Keratinocyte (primary cell): ENCODE measurements at regions not wholly inside any gene's neighbourhood (a gene's known extent, or its start where the extent isn't known, plus 50 kb on each side); places are given as distances from the start of the nearest gene placed in this dataset.
A peak's percentile ranks its signal among the peaks of the same experiment; 100 is the strongest.

ENCODE experiments used
- DNase-seq: peaks from one replicate; pipeline ENCODE4 v3.0.0-alpha.2; 2011; ENCODE audit warnings: low read depth, missing footprints, low spot score
- FAIRE-seq: peaks from 2 replicates; lab custom pipeline; 2011; peaks lifted over from hg19 to GRCh38; lab: Jason Lieb, UNC
- H2AFZ ChIP-seq: 2 replicates; pipeline ENCODE4 v1.6.0; 2012; ENCODE audit warnings: low read length, control low read depth, inconsistent platforms; ENCODE audit not compliant: control insufficient read depth
- H3K27ac ChIP-seq: 2 replicates; pipeline ENCODE4 v1.5.1; 2011; ENCODE audit warnings: low read length; ENCODE audit not compliant: control insufficient read depth, insufficient read depth
- H3K27me3 ChIP-seq: 3 replicates; pipeline ENCODE4 v1.6.0; 2011; ENCODE audit warnings: low read length; ENCODE audit not compliant: control insufficient read depth, insufficient read depth; ENCODE audit errors: extremely low read depth
- H3K36me3 ChIP-seq, 2 experiments: 2 replicates in 1 of 2; 3 replicates in 1 of 2; pipeline ENCODE4 v1.5.1; 2011; ENCODE audit warnings: low read length in 2 of 2, mild to moderate bottlenecking in 1 of 2; ENCODE audit not compliant: control insufficient read depth in 2 of 2, insufficient read depth in 2 of 2; ENCODE audit errors: extremely low read depth in 1 of 2
- H3K4me1 ChIP-seq: 3 replicates; pipeline ENCODE4 v1.5.1; 2011; ENCODE audit warnings: low read length; ENCODE audit not compliant: control insufficient read depth, insufficient read depth; ENCODE audit errors: extremely low read depth
- H3K4me2 ChIP-seq: 3 replicates; pipeline ENCODE4 v1.6.0; 2011; ENCODE audit warnings: low read depth, low read length; ENCODE audit not compliant: control insufficient read depth, insufficient read depth; ENCODE audit errors: extremely low read depth
- H3K4me3 ChIP-seq, 3 experiments: fragments of 200-600 bp in 1 of 3; sonication (generic) in 1 of 3; 2 replicates in 2 of 3; 3 replicates in 1 of 3; pipeline ENCODE4 v1.5.1; 2011 to 2016; ENCODE audit warnings: low read length in 3 of 3, mild to moderate bottlenecking in 3 of 3, control low read depth in 2 of 3, inconsistent platforms in 1 of 3, low read depth in 1 of 3, mixed read lengths in 1 of 3, mixed run types in 1 of 3, moderate library complexity in 1 of 3; ENCODE audit not compliant: control insufficient read depth in 2 of 3, insufficient read depth in 2 of 3; ENCODE audit errors: extremely low read depth in 1 of 3
- H3K79me2 ChIP-seq: 2 replicates; pipeline ENCODE4 v1.6.0; 2012; ENCODE audit warnings: low read length; ENCODE audit not compliant: control insufficient read depth, insufficient read depth
- H3K9ac ChIP-seq: 3 replicates; pipeline ENCODE4 v1.6.0; 2011; ENCODE audit warnings: low read length; ENCODE audit not compliant: control insufficient read depth, insufficient read depth; ENCODE audit errors: extremely low read depth
- H3K9me1 ChIP-seq: 3 replicates; pipeline ENCODE4 v1.6.0; 2011; ENCODE audit warnings: low read length; ENCODE audit not compliant: control insufficient read depth, insufficient read depth; ENCODE audit errors: extremely low read depth
- H3K9me3 ChIP-seq: 2 replicates; pipeline ENCODE4 v1.5.1; 2012; ENCODE audit warnings: low read depth, low read length; ENCODE audit not compliant: control insufficient read depth
- H4K20me1 ChIP-seq: 3 replicates; pipeline ENCODE4 v1.6.0; 2011; ENCODE audit warnings: low read length; ENCODE audit not compliant: control insufficient read depth, insufficient read depth; ENCODE audit errors: extremely low read depth
- CTCF ChIP-seq, 3 experiments: IDR thresholded peaks in 1 of 3; conservative IDR thresholded peaks in 1 of 3; optimal IDR thresholded peaks in 1 of 3; 2 replicates in 2 of 3; 3 replicates in 1 of 3; pipeline versions ENCODE3 to v1.5.1; 2011; ENCODE audit warnings: low read length in 3 of 3, mild to moderate bottlenecking in 3 of 3, moderate library complexity in 2 of 3, control low read depth in 1 of 3, inconsistent platforms in 1 of 3; ENCODE audit not compliant: insufficient read depth in 2 of 3; ENCODE audit errors: extremely low read depth in 1 of 3
- EZH2 ChIP-seq: IDR thresholded peaks from one replicate; pipeline ENCODE4 v1.6.1; 2012; ENCODE audit warnings: inconsistent platforms, mild to moderate bottlenecking, low read length, moderate library complexity
- dilution Hi-C: fragments of 300-500 bp; cut with MboI; formaldehyde crosslinking; loops from one replicate; pipeline ENCODE4 v1.7.0; 2020; ENCODE audit warnings: low sequenced_read_pairs; ENCODE audit not compliant: extremely low pct_ligation_motif_present

DNA sequence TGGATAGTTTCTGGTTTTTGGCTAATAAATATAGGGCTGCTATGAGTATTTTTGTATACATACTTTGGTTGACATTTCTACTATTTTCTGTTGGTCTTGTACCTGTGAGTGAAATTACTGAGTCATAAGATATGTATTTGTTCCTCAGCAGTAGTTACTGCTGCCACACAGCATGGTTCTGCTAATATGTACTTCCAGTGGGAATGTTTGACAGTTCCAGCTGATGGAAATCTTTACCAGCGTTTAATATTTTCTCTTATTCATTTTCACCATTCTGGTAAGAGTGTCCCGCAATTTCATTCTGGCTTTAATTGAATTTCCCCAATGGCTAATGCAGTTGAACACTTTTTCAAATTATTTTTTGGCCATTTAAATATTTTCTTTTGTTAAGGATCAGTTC, 57.9 kb upstream of the IL1R1 start:
- Histone ChIP-seq H3K9me3 (no peaks in the 10 kb centered on the region), H4K20me1 (no peaks in the 10 kb centered on the region), H3K9me1 (no peaks in the 10 kb centered on the region), H3K36me3 (no peaks in the 10 kb centered on the region), H2AFZ (no peak overlapping the region), H3K9ac (no peak overlapping the region), H3K4me1 (peaks cover 10% of the 10 kb centered on the region), H3K4me2 (no peak overlapping the region), H3K4me3 (no peak overlapping the region), H3K27me3 (no peaks in the 10 kb centered on the region), H3K27ac (no peak overlapping the region), H3K79me2 (no peaks in the 10 kb centered on the region)
- peak; percentile 26 for FAIRE-seq
- dilution Hi-C loops: no loop called here
- TF ChIP-seq CTCF (optimal IDR thresholded peaks at IDR 0.05 in 1 of 3, IDR thresholded peaks at IDR 0.05 in 1 of 3, conservative IDR thresholded peaks at IDR 0.05 in 1 of 3; ENCODE audit: extremely low read depth in 1 of 3, insufficient read depth in 2 of 3, low read length in 3 of 3) (no peak), EZH2 (no peak)
- DNase-seq: no peak

GRCh38 chr2:102085238-102085637, 57.3 kb upstream of the IL1R1 start:
- Histone ChIP-seq H3K4me3 (no peak overlapping the region), H3K27ac (no peak overlapping the region), H3K9ac (no peak overlapping the region), H3K9me1 (no peaks in the 10 kb centered on the region), H3K4me2 (no peak overlapping the region), H3K4me1 (peaks cover 10% of the 10 kb centered on the region), H4K20me1 (no peaks in the 10 kb centered on the region), H3K36me3 (no peaks in the 10 kb centered on the region), H2AFZ (no peak overlapping the region), H3K79me2 (no peaks in the 10 kb centered on the region), H3K9me3 (no peaks in the 10 kb centered on the region), H3K27me3 (no peaks in the 10 kb centered on the region)
- TF ChIP-seq CTCF (optimal IDR thresholded peaks at IDR 0.05 in 1 of 3, IDR thresholded peaks at IDR 0.05 in 1 of 3, conservative IDR thresholded peaks at IDR 0.05 in 1 of 3; ENCODE audit: extremely low read depth in 1 of 3, insufficient read depth in 2 of 3, low read length in 3 of 3) (no peak), EZH2 (no peak)
- DNase-seq (no peak), FAIRE-seq (no peak)
- dilution Hi-C loops: no loop called here
